Activated CD8-positive, alpha-beta memory T cell treated with anti-CD3 and anti-CD28 coated beads for 48 hours (primary cell): ENCODE measurements at regions not wholly inside any gene's neighbourhood (a gene's known extent, or its start where the extent isn't known, plus 50 kb on each side); places are given as distances from the start of the nearest gene placed in this dataset.
"Not testable (repeated sequence)": the region's sequence is repeated elsewhere in the genome, so short reads cannot be mapped to it uniquely, and the experiment has no call there.

ENCODE experiments used
- DNase-seq, 3 experiments: peaks; one replicate each; pipeline ENCODE4 v3.0.0-alpha.2; 2020; ENCODE audit warnings: low read depth in 2 of 3, low spot score in 2 of 3

DNA sequence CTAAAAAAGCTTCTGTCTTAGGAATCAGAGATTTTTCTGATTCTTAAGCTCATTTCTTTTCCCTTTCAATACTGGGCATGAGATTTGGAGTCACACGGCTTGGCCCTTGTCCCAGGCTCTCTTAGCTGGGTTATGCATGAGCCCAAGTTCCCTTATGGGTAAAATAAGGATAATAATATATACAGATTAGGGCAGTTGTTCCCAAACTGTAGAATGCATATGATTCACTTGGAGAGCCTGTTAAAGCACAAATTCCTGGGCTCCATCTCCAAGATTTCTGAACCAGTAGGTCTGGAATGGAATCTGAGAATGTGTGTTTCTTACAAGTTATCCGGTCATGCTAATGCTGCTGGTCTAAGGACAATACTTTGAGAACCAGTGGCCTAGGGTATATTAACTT is 154.0 kb downstream of the REEP3 start:
- no peak for DNase-seq

DNA sequence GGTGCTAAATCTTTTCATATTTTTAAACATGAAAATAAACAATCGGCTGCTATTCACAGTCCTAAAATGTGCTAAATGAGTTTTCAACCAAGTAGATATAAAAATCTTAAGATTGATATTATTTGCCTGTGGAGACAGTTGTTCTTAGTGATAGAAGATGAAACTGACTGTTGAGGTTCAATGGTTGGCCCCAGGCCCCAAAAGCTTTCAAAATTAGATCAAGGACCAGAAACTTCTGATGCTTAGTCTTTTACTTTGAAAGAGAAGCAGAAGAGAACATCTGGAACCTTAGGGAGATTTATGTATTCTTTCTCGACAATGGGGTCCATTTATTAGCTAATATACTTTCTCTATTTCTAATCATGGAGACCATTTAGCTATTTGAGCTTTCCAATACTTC is 155.8 kb downstream of the REEP3 start:
- no peak for DNase-seq

DNA sequence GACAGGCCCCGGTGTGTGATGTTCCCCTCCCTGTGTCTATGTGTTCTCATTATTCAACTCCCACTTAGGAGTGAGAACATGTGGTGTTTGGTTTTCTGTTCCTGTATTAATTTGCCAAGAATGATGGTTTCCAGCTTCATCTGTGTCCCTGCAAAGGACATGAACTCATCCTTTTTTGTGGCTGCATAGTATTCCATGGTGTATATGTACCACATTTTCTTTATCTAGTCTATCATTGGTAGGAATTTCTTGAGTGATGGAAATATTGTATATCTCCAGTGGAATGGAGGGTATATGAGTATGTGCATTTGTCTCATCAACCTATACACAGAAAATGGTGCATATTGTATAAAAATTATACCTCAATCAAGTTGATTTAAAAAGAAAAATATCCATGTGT is 159.3 kb downstream of the REEP3 start:
- not testable (repeated sequence) for DNase-seq

DNA sequence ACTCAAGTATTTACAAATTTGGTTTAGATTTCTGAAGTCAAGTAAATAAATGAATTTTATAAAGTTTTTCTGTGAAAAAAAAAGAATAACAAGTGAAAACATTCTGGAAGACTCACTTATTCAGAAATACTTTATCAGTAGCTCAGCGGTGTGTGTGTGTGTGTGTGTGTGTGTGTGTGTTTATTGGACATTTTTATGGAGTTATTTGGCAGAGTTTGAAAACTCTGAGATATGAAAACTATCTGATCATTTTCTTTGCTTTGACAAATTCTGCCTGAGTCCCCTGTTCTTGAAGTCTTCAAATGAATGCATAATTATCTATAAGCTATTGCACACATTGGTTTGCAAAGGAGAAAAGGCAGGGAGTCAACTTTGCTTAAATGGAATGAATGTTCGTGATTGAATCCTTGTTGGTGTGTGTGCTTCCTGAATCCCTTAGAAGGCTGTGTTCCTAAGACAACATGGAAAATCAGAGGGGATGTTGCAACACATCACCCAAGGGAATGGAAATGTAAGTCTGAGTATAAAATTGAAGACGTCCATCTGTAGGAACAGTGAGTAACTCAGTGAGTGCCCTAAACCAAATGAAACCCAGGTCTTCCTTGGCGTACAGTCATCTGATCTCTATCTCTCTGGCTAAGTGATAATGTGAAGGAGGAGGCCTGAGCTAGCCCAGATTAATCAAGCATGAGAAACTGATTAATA is 160.9 kb downstream of the REEP3 start:
- no peak for DNase-seq

DNA sequence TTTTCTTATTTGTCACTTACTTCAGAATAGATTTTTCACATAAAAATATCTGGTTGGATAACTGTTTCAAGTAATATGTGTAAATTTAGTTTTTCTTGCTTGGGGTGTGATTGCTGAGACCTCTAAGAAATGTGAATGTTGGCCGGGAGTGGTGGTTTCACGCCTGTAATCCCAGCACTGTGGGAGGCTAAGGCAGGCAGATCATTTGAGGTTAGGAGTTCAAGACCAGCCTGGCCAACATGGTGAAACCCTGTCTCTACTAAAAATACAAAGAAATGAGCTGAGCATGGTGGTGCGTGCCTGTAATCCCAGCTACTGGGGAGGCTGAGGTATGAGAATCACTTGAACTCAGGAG is 161.5 kb downstream of the REEP3 start:
- DNase-seq: not testable (repeated sequence)

DNA sequence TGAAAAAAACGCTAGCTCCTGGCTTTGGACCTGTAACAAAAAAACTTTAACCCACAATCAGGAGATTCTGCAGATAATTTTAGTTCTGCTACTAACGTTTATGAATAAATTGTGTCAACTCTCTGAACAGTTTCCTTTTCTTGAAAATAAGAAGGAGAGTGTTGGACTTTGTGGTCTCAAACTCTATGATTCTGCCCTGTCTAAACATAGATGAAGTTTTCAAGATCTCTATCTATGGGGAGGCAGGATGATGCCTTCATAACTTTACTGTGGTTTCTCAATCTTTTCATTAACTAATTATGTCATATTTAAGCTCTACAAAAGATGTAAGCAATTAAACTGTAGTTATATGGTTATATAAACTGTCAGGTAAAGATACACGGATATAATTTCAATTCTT is 162.0 kb downstream of the REEP3 start:
- no peak for DNase-seq

DNA sequence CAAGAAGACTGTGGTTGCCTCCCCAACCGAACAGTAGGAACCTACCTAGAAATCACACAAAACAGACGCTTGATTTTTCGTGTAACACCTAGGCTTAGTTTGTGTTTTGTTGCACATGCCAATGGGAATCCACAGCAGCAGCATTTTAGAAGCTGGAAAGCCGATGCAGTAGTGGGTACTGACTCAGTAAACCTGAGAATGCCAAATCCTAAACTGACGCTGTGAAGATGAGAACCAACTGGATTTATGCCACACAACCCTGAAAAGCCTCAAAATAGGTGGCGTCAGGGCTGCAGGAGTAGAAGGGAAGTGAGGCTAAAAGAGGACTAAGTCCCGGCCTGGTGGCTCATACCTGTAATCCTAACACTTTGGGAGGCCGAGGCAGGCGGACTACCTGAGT is 162.5 kb downstream of the REEP3 start:
- DNase-seq: no peak

DNA sequence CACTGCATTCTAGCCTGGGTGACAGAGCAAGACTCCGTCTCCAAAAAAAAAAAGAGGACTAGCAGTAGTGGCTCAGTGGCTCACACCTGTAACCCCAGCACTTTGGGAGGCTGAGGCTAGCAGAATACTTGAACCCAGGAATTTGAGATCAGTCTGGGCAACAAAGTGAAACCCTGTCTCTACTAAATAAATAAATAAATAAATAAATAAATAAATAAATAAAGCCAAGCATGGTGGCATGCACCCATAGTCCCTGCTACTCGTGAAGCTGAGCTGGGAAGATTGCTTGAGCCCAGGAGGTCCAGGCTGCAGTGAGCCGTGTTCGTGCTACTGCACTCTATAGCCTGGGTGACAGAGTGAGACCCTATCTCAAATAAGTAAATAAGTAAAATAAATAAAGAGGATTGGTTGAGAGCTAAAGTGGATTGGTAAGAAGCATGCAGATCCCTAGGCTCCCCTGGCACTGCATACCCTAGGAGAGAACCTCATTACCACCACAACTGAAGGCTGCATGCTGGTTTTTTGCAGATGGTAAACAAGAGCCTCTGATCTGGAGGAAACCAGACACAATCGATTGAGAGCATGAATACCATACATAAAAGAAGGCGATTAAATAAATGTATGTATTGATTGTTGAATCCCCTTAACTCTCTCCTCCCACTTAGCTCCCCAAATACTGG is 163.2 kb downstream of the REEP3 start:
- DNase-seq: no peak

DNA sequence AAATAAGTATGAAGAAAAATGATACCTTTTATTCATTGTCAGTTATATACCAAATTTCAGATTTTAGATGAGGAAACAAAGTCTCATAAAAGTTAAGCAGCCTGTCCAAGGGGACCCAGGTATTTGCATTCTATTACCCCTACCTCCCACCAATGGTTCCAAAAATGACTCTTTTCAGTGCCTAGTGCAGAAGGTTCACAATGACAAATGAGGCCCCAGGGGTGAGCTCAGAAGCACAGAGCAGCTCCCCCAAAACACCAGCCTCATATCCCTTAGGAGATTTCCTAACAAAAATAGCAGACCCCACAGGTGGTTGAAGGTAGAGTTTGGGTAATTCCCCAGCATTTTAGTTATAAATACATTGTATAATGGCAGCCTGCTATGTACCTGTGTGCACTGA is 168.6 kb downstream of the REEP3 start:
- no peak for DNase-seq

DNA sequence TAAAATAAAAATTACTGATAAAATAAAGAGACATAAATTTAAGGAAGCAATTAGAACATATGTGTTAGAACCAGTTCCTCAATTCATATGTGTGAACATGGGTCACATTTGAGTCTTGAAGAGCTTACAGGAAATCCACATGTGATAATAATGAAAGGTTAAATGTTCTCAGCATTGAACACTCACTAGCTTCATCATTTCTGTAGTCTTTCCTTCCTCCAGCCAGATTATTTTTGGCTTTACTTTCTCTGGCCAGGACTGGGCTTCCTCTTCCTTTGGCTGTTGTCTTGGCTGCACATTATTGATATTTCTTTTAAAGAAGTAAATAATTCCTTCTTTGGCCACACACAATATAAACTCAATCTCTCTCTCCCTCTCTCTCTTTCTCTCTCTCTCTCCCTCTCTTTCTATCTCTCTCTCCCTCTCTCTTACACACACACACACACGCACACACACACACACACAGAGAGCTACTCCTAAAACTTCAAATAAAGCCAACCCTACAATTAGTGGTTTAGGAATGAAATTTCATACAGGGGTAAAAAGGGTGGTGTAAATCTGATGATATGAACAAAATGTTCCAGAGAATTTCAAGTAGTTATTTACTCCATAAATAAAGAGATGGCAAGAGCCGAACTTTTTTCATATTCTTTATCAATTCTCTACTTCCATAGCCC is 171.2 kb downstream of the REEP3 start:
- no peak for DNase-seq

DNA sequence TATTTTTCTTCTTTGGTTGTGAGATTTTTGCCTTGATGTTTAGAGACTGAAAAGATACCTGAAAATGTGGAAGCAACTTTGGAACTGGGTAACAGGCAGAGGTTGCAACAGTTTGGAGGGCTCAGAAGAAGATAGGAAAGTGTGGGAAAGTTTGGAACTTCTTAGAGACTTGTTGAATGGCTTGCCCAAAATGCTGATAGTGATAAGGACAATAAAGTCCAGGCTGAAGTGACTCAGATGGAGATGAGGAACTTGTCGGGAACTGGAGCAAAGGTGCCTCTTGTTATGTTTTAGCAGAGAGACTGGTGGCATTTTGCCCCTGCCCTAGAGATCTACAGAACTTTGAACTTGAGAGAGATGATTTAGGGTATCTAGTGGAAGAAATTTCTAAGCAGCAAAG is 171.8 kb downstream of the REEP3 start:
- DNase-seq: not testable (repeated sequence)

DNA sequence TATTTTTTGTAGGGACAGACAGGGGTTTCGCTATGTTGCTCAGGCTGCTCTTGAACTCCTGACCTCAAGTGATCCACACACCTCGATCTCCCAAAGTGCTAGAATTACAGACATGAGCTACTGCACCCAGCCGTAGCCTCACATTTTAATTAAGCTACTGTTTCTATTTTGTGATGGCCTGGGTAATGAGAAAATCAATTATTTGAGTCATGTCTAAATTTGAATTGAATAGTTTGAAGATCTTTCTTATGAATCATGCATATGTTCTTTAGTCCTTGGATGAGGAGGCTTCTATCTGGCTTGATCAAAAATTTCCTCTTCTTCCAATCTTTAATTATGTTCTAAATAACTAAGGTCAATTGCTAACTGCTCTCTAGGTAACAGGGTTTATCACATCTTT is 175.0 kb downstream of the REEP3 start:
- no peak for DNase-seq

DNA sequence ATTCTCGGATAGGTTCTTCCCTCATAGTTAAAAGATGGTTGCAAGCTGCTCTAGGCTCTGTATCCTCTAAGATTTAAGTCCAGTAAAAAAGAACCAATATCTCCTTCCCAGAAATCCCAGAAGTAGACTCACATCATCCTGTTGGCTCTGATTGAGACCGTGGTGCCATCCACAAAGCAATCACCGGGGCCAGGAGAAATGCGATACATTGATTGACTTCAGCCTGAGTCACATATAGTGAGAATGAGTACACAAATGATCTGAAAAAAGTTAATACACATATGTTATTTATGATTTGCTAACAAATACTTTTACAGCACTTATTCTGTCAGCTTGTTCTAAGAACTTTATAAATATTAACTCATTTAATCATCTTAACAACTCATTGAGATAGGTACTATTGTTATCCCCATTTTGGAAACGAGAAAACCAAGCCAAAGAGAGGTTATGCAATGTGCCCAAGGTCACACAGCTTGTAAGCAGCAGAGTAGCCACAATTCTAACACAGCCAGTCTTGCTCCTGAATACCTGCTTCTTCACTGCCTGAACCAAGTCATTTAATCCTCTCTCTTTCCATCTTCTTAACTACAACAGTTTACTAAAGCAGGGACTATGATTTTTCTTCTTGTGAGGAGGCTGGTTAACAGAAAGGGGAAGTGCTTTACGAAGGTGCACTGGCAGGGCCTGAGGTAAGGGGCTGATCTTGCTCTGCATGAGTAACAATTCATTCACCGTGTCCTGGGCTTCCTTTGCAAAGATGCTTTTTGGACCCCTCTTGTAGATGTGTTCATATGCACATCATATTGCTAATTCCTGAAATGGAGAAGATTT is 177.0 kb downstream of the REEP3 start:
- no peak for DNase-seq

DNA sequence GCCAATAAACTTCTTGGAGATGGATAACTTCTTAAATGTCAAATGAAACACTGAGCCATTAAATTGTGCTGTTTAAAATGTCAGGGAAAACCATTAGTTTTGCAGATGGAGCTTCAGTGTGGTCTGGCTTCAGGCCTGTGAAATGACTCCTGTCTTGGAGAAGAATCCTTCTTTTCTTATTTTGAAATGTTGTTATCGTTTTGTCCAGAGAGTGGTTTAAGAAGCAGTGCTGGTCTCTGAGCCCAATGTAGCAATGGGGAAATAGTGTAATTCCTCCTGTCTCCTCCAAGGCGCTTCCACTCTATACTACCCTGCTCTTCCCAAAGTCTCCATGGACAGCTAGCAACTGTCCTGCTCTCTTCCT is 177.6 kb downstream of the REEP3 start:
- DNase-seq: no peak

DNA sequence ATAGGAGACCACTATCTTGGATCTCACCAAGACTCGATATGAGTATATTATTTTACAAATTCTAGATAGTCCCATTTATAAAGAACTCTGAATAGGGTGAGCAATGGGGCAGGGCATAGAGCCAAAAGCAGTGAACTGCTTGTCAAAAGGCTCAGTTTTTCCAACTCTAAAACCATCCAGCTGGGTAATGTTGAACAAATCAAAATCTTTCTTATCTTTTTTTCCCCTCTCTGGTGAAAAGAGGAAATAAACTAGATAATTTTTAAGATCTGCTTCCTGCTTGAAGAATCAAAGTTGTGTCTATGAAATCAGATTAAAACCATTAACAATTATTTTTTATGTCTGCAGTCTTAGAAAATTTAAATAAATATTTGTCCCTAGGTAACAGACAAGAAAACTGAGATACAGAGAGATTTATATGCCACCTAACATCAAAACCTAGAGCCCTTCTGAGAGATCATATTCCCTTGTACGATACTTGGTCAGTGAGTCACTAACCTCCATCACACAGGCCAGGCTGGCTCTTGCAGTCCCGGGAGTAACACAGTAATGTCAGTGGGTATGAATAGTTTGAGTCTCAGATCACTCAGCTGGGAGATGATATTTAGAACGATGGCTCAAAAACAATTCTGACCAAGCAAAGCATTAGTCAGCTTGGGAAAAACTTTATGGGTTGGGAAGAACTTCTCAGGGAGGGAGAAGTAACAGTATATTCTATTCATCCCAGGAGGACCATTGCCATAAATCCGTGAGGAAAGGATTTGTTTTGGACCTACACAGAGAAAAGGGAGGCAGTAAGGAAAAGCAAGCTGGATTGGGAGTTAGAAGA is 178.8 kb downstream of the REEP3 start:
- no peak for DNase-seq

DNA sequence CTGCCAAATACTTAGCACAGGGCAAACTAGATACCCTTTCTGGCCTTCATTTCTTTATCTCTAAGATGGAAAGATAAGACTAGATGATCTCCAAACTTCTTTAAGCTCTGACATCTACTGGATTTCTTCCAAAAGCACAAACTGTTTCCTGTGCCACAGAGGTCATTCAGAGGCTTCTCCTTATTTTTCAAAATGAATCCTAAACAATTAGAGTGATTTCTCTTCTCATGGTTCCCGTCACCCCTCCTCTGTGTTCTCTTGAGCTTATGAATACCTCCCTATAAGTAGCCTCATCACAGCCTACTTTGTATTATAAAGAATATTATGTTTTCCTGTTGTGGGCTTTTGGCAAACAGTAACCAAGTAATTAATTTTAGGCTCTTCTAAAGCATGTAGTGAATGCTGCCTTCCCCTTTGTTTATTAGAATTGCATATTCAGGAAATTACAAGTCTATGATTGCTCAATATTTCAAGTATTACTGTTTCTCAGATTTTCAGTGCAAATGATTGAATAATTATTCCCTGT is 179.5 kb downstream of the REEP3 start:
- no peak for DNase-seq

DNA sequence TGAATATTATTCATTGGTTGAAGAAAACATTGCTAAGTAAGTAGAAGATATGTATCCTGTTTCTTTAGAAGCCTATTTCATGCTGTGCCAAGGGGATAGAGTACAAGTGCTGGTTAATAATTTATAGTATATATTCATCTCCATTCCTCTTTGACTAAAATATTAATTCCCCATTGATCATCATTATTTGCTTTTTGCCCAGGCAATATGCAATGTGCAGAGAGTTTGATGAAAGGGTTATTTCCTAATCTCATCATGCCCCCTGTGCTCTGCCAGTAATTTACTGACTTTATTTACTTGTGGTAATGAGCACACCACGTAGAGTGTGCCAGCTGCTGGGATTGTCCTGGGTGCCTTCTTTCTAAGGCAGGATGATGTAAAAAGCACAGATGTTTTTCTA is 180.9 kb downstream of the REEP3 start:
- DNase-seq: no peak

DNA sequence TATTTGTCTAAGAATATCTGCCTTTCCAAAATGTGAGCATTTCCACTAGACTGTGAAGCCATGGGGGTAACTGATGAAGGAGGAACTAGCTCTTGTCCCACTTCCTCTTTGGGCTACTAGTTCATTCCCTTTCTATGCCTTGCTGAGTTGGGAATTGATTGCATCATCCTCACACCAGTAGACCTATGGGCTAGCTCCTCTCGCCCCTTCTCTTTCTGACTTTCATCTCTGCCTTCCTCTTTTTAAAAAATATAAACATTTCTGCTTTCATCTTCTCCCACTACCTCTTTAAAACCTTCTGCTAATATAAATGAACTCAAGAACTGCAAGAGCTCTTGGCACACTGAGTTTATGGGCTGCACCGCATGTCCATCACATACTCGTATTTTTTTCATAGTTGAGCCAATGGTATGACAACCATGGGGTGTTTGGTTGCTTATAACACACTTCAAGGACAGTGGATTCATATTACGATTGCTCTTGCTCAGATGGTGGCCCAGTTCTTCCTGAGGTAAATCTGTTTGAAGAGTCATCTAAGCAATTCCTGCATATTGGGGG is 182.0 kb downstream of the REEP3 start:
- no peak for DNase-seq

DNA sequence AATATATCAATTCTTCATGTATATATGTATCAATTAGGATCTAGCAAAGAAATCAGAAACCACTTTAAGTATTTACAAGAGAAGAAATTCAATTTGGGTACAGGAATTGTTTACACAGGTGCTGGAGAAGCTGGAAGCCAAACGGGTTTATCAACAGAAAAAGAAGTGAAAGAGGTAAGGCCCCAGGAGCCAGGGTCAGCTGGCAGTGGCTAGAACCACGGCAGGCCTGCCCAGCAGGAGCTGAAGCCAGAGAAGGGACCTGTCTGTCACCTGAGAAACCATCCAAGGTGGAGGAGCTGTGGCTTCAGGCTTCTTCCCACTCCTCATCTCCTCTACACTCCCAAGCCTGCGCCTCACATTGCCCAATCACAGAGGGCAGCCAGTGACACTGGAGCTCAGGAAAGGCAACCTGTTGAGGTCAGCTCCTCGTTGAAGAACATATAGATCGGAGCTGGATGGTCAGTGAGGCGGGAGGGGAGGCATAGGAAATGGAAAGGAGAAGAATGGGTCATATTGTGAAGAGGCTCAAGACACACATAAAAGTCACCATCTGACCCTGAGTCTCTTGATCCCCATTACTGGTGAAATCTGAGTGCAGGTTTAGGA is 182.6 kb downstream of the REEP3 start:
- no peak for DNase-seq
